Chondrocyte (in vitro differentiated cells): ENCODE measurements at regions not wholly inside any gene's neighbourhood (a gene's known extent, or its start where the extent isn't known, plus 50 kb on each side); places are given as distances from the start of the nearest gene placed in this dataset.

Source experiments
- DNase-seq: peaks from one replicate; pipeline ENCODE4 v3.0.0; 2021; ENCODE audit warnings: mixed read lengths, low spot score
- H3K27ac Mint-ChIP-seq: one replicate; pipeline ENCODE4 v1.8.0; 2021; ENCODE audit warnings: mild to moderate bottlenecking, moderate library complexity, mixed read lengths; ENCODE audit not compliant: unreplicated experiment
- H3K27me3 Mint-ChIP-seq: 2 replicates; pipeline ENCODE4 v1.8.0; 2021; ENCODE audit warnings: low read depth, mixed read lengths
- H3K36me3 Mint-ChIP-seq: 2 replicates; pipeline ENCODE4 v1.8.0; 2021; ENCODE audit warnings: low read depth, mixed read lengths
- H3K4me1 Mint-ChIP-seq: 2 replicates; pipeline ENCODE4 v1.8.0; 2021; ENCODE audit warnings: low read depth, mild to moderate bottlenecking, mixed read lengths
- H3K4me3 Mint-ChIP-seq: one replicate; pipeline ENCODE4 v1.8.0; 2021; ENCODE audit warnings: mild to moderate bottlenecking, moderate library complexity, mixed read lengths; ENCODE audit not compliant: unreplicated experiment
- H3K9me3 Mint-ChIP-seq: 2 replicates; pipeline ENCODE4 v1.8.0; 2021; ENCODE audit warnings: low read depth, mixed read lengths
- CTCF ChIP-seq: fragments of 200-600 bp; sonication (generic); IDR thresholded peaks from 2 replicates; pipeline ENCODE4 v1.5.0; 2021; ENCODE audit warnings: antibody characterized with exemption, mild to moderate bottlenecking, moderate library complexity

GRCh38 chr2:196245378-196246140 is 74.2 kb upstream of the STK17B start:
- Mint-ChIP-seq H3K36me3 (peaks cover 5% of the 10 kb centered on the region), H3K9me3 (peaks cover 2% of the 10 kb centered on the region), H3K27ac (peak overlapping the region; percentile 74), H3K4me3 (no peak overlapping the region), H3K27me3 (no peaks in the 10 kb centered on the region), H3K4me1 (peaks cover 64% of the 10 kb centered on the region)
- no peak for DNase-seq
- no peak for TF ChIP-seq CTCF

GRCh38 chr2:196247114-196247975 is 76.0 kb upstream of the STK17B start:
- Mint-ChIP-seq H3K4me1 (peaks cover 64% of the 10 kb centered on the region), H3K36me3 (peaks cover 10% of the 10 kb centered on the region), H3K27ac (peak overlapping the region; percentile 90), H3K27me3 (no peaks in the 10 kb centered on the region), H3K4me3 (peak overlapping the region; percentile 4), H3K9me3 (peaks cover 2% of the 10 kb centered on the region)
- TF ChIP-seq CTCF = no peak
- DNase-seq = no peak

- Mint-ChIP-seq H3K27me3 (no peaks in the 10 kb centered on the region), H3K27ac (peak overlapping the region; percentile 90), H3K9me3 (peaks cover 2% of the 10 kb centered on the region), H3K4me1 (peaks cover 63% of the 10 kb centered on the region), H3K36me3 (peaks cover 14% of the 10 kb centered on the region), H3K4me3 (peak overlapping the region; percentile 4)
- no peak for DNase-seq
- TF ChIP-seq CTCF = no peak
These were observed 76.5 kb upstream of the STK17B start for GRCh38 chr2:196247976-196248280.

- Mint-ChIP-seq H3K36me3 (peaks cover 21% of the 10 kb centered on the region), H3K9me3 (peaks cover 2% of the 10 kb centered on the region), H3K4me3 (no peak overlapping the region), H3K27ac (peak overlapping the region; percentile 90), H3K4me1 (peaks cover 63% of the 10 kb centered on the region), H3K27me3 (no peaks in the 10 kb centered on the region)
- no peak for DNase-seq
- TF ChIP-seq CTCF = no peak
These were observed 77.2 kb upstream of the STK17B start for GRCh38 chr2:196248467-196249094.

GRCh38 chr2:196249171-196249570 is 77.8 kb upstream of the STK17B start:
- no peak for TF ChIP-seq CTCF
- H3K9me3 Mint-ChIP-seq = peaks cover 2% of the 10 kb centered on the region
- no peak for DNase-seq
- peaks cover 63% of the 10 kb centered on the region for H3K4me1 Mint-ChIP-seq
- H3K36me3 Mint-ChIP-seq = peaks cover 25% of the 10 kb centered on the region
- H3K27me3 Mint-ChIP-seq = no peaks in the 10 kb centered on the region
- peak overlapping the region; percentile 45 for H3K27ac Mint-ChIP-seq
- H3K4me3 Mint-ChIP-seq = no peak overlapping the region
